GM19025 (cell line): ENCODE measurements at regions not wholly inside any gene's neighbourhood (a gene's known extent, or its start where the extent isn't known, plus 50 kb on each side); places are given as distances from the start of the nearest gene placed in this dataset.
"Not testable (repeated sequence)": the region's sequence is repeated elsewhere in the genome, so short reads cannot be mapped to it uniquely, and the experiment has no call there.

Experiments
- ATAC-seq: cut with Tn5 transposase; IDR thresholded peaks from one replicate; pipeline ENCODE4 v1.9.1; 2021; ENCODE audit warnings: mild to moderate bottlenecking, low read depth, moderate library complexity; ENCODE audit not compliant: unreplicated experiment

DNA sequence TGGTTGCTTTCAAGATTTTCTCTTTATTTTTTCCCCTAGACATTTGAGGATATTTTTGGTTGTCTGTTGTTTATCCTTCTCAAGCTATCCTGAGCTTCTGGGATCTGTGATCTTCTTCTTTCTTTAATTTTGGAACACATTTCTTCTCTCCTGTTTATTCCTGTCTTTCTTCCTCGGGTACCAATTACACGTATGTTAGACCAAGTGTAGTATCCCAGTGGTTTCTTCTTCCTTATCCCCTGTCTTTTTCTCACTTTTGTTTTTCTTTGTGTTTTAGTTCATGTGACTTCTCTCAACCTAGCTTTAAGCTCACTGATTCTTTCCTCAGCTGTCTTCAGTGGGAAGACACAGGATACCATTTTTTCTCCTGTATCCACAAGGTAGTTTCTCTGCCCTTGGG lies 120.0 kb downstream of the GALR1 start:
- no peak for ATAC-seq

DNA sequence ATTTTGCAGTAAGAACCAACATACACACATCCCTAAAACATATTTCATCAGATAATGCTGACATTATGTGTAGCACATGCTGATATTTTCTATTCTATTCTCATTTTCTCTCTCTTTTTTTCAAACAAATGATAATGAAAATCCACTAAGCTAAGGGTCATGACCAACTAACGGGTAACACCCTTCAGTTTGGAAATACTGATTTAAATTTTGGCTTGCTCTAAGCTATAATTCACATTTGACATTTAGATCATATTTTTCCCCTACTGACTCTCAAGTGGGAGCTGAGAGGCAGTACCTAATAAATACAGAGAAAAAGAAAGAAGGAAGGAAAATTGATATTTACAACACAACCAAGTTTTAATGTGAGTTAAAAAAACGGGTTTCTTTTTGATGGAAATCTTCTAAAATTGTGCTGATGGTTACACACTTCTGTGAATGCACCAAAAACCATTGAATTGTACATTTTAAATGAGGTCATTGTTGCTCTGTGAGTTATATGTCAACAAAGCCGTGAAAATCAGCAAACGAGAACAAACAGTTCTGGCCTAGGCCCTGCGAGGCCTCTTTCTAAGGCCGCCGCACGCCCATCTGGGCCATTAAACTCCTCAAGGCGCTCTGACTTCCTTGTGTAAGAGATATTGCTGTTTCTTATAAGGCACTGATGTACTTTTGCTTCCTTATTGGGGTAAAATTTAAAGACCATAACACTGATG lies 124.2 kb downstream of the GALR1 start:
- no peak for ATAC-seq

DNA sequence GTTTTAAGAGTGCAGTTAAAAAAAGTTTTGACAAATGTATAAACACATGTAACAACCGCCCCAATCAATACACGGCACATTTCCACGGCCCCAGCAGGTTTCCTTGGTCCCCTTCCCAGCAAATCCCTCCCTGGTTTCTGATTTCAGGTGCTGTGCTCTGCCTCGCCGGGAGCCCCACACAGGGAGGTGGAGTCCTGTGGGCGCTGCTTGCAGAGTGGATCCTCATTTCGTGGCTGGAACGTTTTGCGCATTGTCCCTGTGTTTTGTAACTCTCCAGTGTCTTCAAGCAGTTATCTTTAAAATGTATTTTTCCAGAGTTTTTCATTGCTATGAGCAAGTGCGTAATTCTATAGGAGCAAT lies 124.8 kb downstream of the GALR1 start:
- no peak for ATAC-seq

DNA sequence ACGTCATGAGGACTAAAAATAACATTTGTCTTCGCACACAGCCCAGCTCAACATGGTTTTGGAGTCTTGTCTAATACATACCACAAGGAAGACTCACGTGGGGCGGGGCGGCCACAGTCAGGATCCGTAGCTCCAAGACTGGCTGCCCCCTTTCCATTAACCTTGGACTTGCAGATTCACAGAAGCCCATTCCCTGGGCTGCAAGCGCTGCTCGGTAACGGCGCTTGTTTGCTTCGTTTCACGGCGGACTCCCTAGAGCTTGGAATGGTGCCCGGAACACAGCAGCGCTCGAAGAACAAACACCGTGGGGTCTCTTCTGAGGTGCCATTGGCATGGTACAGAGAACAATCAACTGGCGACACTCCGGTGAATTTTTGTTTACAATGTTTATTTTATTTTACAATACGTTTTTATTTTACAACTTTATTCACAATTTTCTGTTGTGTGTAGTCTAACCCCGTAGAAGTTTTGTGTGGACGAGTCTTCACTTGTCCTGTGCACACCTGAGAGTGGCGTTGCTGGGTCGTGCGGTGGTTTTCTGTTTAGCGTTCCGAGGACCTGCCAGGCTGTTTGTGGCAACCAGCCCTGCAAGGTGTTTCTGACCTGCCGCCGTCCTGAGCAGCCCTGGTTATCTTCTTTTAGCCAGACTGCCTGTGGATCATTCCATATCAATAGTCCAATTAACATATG lies 126.5 kb downstream of the GALR1 start:
- no peak for ATAC-seq

DNA sequence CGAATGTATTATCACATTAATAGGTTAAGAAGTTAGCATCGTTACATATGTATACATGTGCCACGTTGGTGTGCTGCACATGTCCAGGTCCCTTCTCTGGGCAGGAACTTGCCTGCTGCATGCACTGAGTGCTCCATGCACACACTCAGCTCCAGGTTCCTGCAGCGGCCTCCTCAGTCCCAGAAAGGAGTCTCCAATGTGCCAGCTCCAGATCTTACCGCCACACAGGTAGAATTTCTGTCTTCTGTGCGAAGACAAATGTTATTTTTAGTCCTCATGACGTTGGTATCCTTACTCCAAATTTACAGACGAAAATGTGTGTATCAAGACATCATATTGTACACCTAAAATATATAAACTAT lies 127.1 kb downstream of the GALR1 start:
- no peak for ATAC-seq

DNA sequence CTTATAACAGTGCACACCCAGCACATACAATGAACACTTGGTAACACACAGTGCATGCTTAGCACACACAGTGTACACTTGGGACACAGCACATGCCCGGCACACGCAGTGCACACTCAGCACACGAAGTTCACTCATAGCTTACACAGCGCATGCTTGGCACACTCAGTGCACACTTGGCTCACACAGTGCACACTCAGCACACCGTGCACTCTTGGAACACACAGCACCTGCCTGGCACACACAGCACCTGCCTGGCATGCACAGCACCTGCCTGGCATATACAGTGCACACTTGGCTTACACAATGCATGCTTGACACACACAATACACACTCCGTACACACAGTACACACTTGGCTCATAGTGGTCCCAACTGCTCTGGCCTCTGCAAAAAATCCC lies 128.2 kb downstream of the GALR1 start:
- ATAC-seq: no peak

DNA sequence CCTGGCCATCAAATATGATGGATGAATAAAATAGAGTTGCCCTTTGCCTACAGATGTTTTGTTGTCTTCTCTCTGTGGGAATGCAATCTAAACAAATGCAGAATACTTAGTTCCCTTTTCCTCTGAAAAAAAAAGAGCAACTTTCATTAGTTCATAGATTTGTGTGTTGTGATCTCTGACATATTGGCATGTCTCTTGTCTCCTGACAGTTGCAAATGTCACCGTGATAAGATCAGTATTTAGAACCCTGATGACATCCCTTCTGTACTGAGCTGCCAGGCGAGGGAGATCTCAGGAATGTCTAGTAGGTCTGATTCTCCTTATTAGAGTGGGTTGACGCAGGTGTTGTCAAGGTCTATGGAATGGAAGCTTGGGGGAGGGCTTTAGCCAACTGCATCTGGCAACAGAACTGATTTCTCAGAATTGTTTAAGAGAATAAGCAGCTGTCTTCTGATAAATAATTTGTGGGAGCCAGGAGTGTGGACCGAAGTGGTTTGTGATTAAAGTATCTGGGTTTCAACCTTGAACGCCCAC lies 130.4 kb downstream of the GALR1 start:
- no peak for ATAC-seq

DNA sequence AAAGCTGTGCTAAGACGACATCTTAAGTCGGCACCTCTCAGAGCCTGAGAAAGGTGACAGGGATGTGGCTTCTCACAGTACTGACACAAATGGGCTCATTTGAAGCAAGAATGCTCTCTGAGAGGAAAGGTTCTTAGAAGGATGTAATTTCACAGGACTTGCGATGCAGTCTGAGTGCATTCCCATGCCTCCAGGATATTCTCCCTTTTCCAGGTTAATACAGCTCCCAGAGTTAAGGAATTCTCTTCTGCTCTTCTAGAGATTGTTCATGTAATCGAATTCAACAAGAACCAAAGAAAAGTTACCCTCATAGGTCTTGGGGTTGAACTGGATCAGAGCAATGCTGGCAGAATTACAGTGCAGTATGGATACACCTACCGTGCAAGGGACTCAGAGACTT lies 131.0 kb downstream of the GALR1 start:
- ATAC-seq: no peak

DNA sequence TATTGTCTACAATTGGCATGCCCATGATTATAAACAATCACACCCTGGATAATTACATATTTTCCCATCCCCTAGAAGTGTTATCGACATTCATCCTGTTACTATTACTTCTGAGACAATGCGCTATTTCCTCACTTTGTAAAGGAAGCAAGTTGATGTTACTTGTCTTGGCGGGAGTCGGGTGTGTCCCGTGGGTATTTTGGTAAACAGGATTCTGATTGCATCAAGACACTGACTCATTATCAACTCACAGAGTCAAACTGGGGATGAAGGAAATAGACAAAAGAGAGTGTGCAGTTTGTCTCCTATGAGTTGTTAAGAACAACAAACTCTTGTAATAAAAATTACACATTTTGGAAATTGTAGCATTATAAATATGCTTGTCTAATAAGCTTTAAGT lies 142.7 kb downstream of the GALR1 start:
- no peak for ATAC-seq

DNA sequence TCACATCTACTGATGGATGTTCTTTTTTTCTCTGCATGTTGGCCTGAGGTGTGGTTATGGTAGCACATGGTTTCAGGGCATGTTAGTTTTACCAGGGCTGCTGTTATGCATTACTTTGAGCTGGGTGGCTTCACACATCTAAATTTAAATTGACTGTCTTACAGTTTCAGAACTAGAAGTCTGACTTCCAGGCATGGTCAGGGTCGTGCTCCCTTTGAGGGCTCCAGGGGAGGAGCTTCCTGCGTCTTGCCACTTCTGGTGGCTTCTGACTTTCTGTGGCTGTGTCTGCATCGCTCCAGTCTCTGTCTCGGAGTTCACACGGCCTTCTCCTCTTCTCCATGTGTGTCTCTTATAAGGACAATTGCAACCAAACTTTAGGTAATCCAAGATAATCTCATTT lies 143.9 kb downstream of the GALR1 start:
- no peak for ATAC-seq

DNA sequence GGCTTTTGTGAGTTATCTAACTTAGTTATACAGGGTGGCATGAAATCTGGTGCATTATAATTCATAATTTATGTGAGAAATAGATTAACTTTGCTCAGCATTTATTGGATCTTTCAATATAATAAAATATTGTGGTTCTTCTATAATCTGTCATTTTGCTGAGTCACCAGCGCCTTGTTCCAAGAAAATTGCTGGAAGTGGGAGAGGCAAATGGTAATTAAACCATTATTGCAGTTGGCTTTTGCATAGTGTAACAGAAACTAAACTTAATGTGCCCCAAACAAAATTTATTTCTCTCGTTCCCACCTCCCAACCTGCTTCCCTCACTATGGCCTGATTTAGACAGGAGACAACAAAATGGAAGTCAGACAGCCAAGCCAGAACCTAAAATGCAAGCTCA lies 146.3 kb downstream of the GALR1 start:
- ATAC-seq: no peak

DNA sequence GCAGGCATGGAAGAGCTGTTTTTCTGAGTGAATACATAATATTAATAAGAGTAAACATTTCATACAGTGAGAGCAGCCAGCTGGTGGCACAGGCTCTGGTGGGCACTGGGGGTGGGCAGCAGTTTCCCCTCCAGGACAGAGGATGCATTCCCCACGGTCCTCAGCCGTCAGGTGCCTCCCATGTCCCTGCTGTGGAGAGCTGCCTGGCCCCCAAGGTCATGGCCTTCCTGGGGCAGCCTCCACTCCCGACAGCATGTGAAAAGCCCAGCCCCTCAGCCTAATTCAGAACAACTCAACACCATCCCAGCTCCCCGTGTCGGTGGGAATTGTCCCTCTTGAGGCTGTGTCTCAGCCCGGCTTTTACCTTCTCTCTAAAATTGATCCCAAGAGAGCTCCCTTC lies 147.4 kb downstream of the GALR1 start:
- no peak for ATAC-seq

DNA sequence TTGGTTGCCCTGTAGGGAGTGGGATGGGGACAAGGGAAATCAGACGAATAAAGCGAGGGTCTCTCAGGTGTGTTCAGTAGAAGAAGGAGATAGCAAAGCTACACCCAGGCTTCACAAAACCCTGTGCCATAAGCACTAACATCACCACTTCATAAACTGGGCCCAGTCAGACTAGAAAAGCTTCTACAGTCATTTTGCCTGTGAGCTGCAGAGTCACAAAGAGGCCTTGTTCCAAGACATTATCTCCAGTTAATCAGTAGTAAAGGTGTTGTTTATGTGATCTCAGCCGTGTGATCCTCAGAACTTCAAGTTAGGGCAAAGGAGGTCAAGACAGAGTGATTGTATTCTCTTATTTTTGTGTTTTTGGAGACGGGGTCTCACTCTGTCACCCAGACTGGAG lies 148.0 kb downstream of the GALR1 start:
- ATAC-seq: no peak

DNA sequence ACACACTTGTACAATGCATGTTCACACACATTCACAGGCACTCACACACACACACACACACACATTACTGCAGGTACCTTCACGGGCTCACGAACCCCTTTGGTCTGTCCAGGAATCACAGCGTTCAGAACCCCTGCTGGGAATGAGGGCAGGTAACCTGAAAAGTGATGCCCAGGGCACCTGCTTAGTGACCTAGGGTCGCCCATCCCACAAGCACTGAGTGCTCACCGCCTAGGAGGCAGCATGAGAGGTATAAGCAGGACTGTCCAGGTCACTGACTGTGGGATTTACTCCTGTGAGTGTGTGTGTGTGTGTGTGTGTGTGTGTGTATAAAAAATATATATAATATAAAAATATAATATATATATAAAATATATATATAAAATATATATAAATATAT lies 150.9 kb downstream of the GALR1 start:
- ATAC-seq: no peak

DNA sequence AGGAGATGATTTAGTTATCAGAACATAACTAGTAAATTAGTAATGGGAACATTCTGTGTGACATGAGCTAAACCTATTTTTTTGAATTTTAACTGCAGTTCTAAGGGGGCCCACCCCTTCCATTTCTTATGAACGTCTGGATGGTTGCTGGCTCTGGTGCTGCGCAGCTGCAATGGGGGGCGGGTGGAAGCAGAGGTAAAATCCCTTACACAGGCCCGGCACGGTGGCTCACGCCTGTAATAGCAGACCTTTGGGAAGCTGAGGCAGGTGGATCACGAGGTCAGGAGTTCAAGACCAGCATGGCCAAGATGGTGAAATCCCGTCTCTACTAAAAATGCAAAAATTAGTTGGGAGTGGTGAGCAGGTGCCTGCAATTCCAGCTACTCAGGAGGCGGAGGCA lies 151.5 kb downstream of the GALR1 start:
- ATAC-seq: no peak

DNA sequence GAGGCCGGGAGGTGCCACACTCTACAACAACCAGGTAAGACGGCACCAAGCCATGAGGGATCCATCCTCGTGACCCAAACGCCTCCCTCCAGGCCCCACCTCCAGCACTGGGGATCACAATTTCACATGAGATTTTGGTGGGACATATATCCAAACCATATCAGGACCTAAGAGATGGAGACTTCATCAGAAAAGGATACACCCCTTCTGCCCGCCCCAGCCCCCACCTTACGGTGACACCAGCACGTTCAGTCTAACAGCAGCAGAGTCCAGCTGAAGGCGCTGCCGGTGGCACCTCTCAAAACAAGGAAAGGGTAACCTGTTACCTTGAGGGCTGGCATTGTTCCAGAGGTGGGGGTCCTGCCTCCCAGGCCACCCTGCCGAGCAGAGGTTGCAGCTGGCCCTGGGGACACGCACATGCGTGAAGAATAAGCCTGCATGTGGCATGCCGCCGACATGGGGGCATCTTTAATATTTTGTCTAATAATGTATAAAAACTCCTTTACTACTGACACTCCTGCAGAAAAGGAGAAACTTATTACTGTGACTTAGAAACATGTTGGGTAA lies 154.4 kb downstream of the GALR1 start:
- no peak for ATAC-seq

DNA sequence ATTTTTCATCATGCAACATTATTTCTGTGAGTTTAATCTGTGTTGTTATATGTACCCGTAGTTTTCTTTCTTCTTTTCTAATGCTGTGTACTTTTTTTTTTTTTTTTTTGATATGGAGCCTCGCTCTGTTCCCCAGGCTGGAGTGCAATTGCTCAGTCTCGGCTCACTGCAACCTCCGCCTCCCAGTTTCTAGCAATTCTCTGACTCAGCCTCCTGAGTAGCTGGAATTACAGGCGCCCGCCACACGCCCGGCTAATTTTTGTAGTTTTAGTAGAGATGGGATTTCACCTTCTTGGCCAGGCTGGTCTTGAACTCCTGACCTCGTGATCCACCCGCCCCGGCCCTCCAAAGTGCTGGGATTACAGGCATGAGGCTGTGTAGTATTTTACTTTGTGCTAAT lies 155.4 kb downstream of the GALR1 start:
- ATAC-seq: no peak

DNA sequence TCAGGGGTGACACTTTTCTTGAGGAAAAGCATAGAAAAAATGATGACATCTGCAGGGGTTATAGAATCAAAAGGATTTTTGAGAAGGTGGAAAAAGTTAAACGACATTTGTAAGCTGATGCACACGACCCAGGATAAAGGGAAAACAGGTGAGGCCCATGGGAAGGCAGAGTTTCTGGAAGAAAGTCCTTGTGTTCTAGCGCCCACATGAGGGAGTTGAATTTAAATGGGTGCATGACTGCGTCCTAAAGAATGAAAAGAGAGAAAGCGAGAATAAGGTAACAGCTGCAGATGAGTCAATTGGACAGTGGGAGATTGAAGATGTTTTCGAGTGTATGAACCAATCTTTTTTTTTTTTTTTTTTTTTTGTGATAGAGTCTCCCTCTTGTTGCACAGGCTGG lies 158.1 kb downstream of the GALR1 start:
- no peak for ATAC-seq

DNA sequence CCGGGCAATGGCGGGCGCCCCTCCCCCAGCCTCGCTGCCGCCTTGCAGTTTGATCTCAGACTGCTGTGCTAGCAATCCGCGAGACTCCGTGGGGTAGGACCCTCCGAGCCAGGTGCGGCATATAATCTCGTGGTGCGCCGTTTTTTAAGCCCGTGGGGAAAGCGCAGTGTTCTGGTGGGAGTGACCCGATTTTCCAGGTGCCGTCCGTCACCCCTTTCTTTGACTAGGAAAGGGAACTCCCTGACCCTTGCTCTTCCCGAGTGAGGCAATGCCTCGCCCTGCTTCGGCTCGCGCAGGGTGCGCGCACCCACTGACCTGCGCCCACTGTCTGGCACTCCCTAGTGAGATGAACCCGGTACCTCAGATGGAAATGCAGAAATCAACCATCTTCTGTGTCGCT lies 171.9 kb downstream of the GALR1 start:
- not testable (repeated sequence) for ATAC-seq

DNA sequence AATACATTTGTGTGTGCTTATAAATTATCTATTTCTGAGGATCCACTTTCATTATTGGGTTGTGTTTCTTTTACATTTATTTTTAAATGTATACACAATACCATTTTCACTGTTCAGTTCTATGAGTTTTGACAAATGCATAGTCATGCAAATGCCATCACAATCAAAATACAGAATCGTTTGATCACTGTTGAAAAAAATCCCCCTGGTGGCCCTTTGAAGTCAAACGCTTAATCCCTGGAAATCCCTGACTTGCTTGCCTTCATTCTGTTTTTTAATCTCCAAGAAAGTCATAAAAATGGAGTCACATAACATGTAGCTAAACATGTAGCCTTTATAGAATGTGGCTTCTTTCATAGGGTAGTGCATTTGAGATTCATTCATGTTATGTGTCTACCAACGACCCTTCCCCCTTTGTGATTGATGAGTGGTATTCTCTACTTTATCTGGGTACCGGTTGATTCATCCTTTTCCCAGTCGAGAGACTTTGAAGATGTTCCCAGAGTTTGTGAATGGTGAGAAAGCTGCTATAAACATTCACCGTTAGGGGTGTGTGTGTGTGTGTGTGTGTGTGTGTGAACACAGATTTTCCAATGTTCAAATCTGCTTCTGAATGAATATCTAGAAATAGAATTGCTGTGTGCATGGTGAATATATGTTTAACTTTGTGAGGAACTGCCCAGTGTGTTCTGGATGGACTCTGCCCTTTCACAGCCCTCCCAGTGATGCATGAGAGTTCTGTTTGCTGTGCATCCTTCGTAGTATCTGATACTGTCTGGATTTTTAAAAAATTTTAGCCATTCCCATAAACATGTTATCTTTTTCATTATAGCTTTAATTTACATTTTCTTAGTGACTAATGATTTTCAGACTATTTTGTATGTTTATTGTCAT lies 173.6 kb downstream of the GALR1 start:
- ATAC-seq: no peak

DNA sequence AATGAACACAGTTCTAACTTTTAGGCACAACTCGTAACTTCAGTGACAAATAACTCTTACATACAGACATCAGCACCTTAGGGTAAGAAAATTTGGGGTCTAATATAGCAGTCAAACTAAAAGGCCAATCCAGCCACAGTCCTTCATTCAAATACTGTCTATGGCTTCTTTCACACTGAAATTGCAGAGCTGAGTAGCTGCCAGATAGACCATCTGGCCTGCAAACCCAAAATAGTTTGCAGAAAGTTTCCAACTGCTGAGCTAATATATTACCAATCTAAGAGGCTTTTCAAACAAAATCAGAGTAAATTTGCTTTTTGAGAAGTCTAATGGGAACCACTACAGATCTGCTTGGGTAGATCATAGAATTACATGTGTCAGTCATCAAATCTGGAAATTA lies 183.4 kb downstream of the GALR1 start:
- ATAC-seq: no peak
